K562 (cell line): ENCODE measurements at regions not wholly inside any gene's neighbourhood (a gene's known extent, or its start where the extent isn't known, plus 50 kb on each side); places are given as distances from the start of the nearest gene placed in this dataset.

ENCODE experiments used
- AFF1 ChIP-seq, 2 experiments: fragments of 450-650 bp; IDR thresholded peaks; 2 replicates each; pipeline ENCODE4 v1.6.1; 2018; ENCODE audit warnings: mild to moderate bottlenecking in 2 of 2, low read depth in 1 of 2; ENCODE audit not compliant: partially characterized antibody in 2 of 2
- BACH1 ChIP-seq: fragments of 200-800 bp; sonication (Bioruptor generic); IDR thresholded peaks from 2 replicates; pipeline ENCODE4 v1.6.1; 2016; ENCODE audit warnings: missing genetic modification characterization, missing compliant biosample characterization
- BRF1 ChIP-seq: IDR thresholded peaks from 3 replicates; pipeline ENCODE4 v1.6.1; 2011; ENCODE audit warnings: borderline replicate concordance, mild to moderate bottlenecking; ENCODE audit not compliant: insufficient read length; ENCODE audit errors: extremely low read depth
- CREBBP ChIP-seq: IDR thresholded peaks from one replicate; pipeline ENCODE4 v1.6.1; 2012; ENCODE audit warnings: low read depth, mild to moderate bottlenecking, control low read depth, inconsistent platforms, low read length
- EP300 ChIP-seq: IDR thresholded peaks from 2 replicates; pipeline ENCODE4 v1.6.1; 2012; ENCODE audit warnings: low read length, improper control_type of control experiment
- HDAC6 ChIP-seq: IDR thresholded peaks from 2 replicates; pipeline ENCODE4 v1.6.1; 2012; ENCODE audit warnings: low read depth, mild to moderate bottlenecking, control low read depth, inconsistent platforms, low read length, moderate library complexity
- MXI1 ChIP-seq: IDR thresholded peaks from 2 replicates; pipeline ENCODE4 v1.6.1; 2011; ENCODE audit warnings: low read depth, mild to moderate bottlenecking, improper control_type of control experiment, low read length
- SIRT6 ChIP-seq: IDR thresholded peaks from one replicate; pipeline ENCODE4 v1.6.1; 2012; ENCODE audit warnings: low read depth, mild to moderate bottlenecking, control low read depth, inconsistent platforms, low read length, moderate library complexity
- ZBTB43 ChIP-seq: sonication (generic); formaldehyde crosslinking; IDR thresholded peaks from 2 replicates; pipeline ENCODE4 v1.8.0; 2023; ENCODE audit warnings: mild to moderate bottlenecking, missing genetic modification reagents
- ZC3H11A ChIP-seq: IDR thresholded peaks from 2 replicates; pipeline ENCODE4 v1.6.1; 2012; ENCODE audit warnings: low read depth, low read length, improper control_type of control experiment
- ZKSCAN8 ChIP-seq: fragments of 200-800 bp; sonication (Bioruptor generic); IDR thresholded peaks from 2 replicates; pipeline ENCODE4 v1.6.1; 2016; ENCODE audit warnings: missing genetic modification characterization, missing compliant biosample characterization
- TF ChIP-seq, protein P1 (sequence below): sonication (generic); formaldehyde crosslinking; IDR thresholded peaks from 2 replicates; pipeline ENCODE4 v1.9.0; 2022; ENCODE audit warnings: mild to moderate bottlenecking, missing genetic modification reagents

DNA sequence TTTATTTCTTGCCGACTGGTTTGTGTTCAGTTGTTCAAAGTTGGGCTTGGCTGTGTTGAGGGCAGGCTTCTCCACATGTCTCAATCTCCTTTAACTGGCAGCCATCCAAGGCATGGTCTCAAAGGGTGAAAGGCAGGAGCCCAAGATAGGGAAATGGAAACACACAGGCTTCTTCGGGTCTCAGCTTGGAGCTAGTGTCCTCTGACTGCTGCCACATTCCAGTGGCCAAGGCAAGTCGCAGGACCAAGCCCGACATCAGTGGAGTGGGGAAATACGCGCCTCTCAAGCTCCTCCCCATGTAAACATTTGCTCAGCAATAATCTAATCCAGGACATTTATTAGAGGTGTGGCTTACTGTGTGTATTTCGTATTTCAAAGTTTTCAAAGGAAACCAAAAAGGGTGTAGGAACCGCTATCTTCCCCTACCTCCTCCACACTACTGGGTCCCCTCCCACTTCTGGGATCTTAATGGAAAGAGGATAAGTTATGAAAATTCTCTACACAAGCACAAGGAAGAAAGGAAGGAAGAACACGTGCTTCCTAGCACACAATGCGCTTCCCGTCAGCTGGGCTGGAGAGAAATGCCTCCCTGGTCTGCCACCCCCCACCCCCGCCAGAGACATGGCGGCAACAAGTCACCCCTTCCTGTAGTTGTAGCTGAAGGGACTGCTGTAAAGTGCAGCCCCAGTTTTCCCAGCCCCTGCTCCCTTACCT, 181.7 kb downstream of the FAM43A start:
- no peak for TF ChIP-seq SIRT6
- no peak for TF ChIP-seq CREBBP
- TF ChIP-seq ZC3H11A: no peak
- TF ChIP-seq HDAC6: no peak
- no peak for TF ChIP-seq ZBTB43 (CRISPR knock-in tag)
- TF ChIP-seq EP300: no peak
- TF ChIP-seq ZKSCAN8: no peak
- TF ChIP-seq BACH1: no peak
- TF ChIP-seq BRF1: no peak
- TF ChIP-seq, protein P1, sequence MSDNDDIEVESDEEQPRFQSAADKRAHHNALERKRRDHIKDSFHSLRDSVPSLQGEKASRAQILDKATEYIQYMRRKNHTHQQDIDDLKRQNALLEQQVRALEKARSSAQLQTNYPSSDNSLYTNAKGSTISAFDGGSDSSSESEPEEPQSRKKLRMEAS (CRISPR knock-in tag): no peak
- TF ChIP-seq MXI1: no peak
- no peak for TF ChIP-seq AFF1 (IDR thresholded peaks at IDR 0.05; ENCODE audit: low read depth in 1 of 2, partially characterized antibody in 2 of 2)
